Hepatocyte (in vitro differentiated cells): ENCODE measurements at regions not wholly inside any gene's neighbourhood (a gene's known extent, or its start where the extent isn't known, plus 50 kb on each side); places are given as distances from the start of the nearest gene placed in this dataset.

ENCODE experiments used
- EZH2 ChIP-seq: fragments of 200-600 bp; sonication (generic); IDR thresholded peaks from 2 replicates; pipeline ENCODE4 v1.6.1; 2016; ENCODE audit warnings: antibody characterized with exemption, mild to moderate bottlenecking, borderline replicate concordance
- EZH2phosphoT487 ChIP-seq: fragments of 200-600 bp; sonication (generic); IDR thresholded peaks from one replicate; pipeline ENCODE4 v1.6.1; 2018; ENCODE audit warnings: antibody characterized with exemption, mild to moderate bottlenecking, low read depth, moderate library complexity; ENCODE audit not compliant: unreplicated experiment, severe bottlenecking
- TF ChIP-seq, protein P1 (sequence below): fragments of 200-600 bp; sonication (generic); IDR thresholded peaks from 2 replicates; pipeline ENCODE4 v1.5.1; 2016; ENCODE audit warnings: antibody characterized with exemption, mild to moderate bottlenecking; ENCODE audit not compliant: poor library complexity

GRCh38 chr15:39183164-39183881 lies 397.6 kb upstream of the THBS1 start:
- TF ChIP-seq, protein P1, sequence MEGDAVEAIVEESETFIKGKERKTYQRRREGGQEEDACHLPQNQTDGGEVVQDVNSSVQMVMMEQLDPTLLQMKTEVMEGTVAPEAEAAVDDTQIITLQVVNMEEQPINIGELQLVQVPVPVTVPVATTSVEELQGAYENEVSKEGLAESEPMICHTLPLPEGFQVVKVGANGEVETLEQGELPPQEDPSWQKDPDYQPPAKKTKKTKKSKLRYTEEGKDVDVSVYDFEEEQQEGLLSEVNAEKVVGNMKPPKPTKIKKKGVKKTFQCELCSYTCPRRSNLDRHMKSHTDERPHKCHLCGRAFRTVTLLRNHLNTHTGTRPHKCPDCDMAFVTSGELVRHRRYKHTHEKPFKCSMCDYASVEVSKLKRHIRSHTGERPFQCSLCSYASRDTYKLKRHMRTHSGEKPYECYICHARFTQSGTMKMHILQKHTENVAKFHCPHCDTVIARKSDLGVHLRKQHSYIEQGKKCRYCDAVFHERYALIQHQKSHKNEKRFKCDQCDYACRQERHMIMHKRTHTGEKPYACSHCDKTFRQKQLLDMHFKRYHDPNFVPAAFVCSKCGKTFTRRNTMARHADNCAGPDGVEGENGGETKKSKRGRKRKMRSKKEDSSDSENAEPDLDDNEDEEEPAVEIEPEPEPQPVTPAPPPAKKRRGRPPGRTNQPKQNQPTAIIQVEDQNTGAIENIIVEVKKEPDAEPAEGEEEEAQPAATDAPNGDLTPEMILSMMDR: no peak
- TF ChIP-seq EZH2 (no peak), EZH2phosphoT487 (no peak)
